Neural progenitor cell (in vitro differentiated cells): ENCODE measurements at regions not wholly inside any gene's neighbourhood (a gene's known extent, or its start where the extent isn't known, plus 50 kb on each side); places are given as distances from the start of the nearest gene placed in this dataset.

ENCODE experiments used
- DNase-seq: peaks from one replicate; pipeline ENCODE4 v3.0.0-alpha.2; 2016; ENCODE audit warnings: low spot score
- H2AFZ ChIP-seq: fragments of 200-600 bp; sonication (generic); replicated peaks from 2 replicates; pipeline ENCODE4 v1.6.1; 2016; ENCODE audit warnings: antibody characterized with exemption
- H3F3A ChIP-seq: fragments of 200-600 bp; sonication (generic); 2 replicates; pipeline ENCODE4 v1.6.1; 2016; ENCODE audit warnings: antibody characterized with exemption, low read depth
- H3K27ac ChIP-seq: fragments of 200-600 bp; sonication (generic); 2 replicates; pipeline ENCODE4 v1.5.1; 2016; ENCODE audit warnings: mild to moderate bottlenecking
- H3K27me3 ChIP-seq: fragments of 200-600 bp; sonication (generic); 2 replicates; pipeline ENCODE4 v1.6.1; 2016; ENCODE audit warnings: mild to moderate bottlenecking, moderate library complexity
- H3K36me3 ChIP-seq: fragments of 200-600 bp; sonication (generic); 2 replicates; pipeline ENCODE4 v1.5.1; 2016
- H3K4me1 ChIP-seq: fragments of 200-600 bp; sonication (generic); 2 replicates; pipeline ENCODE4 v1.6.1; 2016; ENCODE audit warnings: mixed run types
- H3K4me2 ChIP-seq: fragments of 200-600 bp; sonication (generic); 2 replicates; pipeline ENCODE4 v1.6.1; 2016
- H3K4me3 ChIP-seq: fragments of 200-600 bp; sonication (generic); 2 replicates; pipeline ENCODE4 v1.5.1; 2016
- H3K79me2 ChIP-seq: fragments of 200-600 bp; sonication (generic); 2 replicates; pipeline ENCODE4 v1.6.1; 2016; ENCODE audit warnings: low read depth
- H3K9ac ChIP-seq: fragments of 200-600 bp; sonication (generic); 2 replicates; pipeline ENCODE4 v1.6.1; 2016
- H3K9me3 ChIP-seq: fragments of 200-600 bp; sonication (generic); 2 replicates; pipeline ENCODE4 v1.5.1; 2016; ENCODE audit warnings: low read depth
- H4K20me1 ChIP-seq: fragments of 200-600 bp; sonication (generic); 2 replicates; pipeline ENCODE4 v1.6.1; 2016; ENCODE audit warnings: low read depth
- H3K27ac Mint-ChIP-seq: 3 replicates; pipeline ENCODE4 v1.8.0; 2021; ENCODE audit warnings: mixed read lengths
- H3K27me3 Mint-ChIP-seq: 2 replicates; pipeline ENCODE4 v1.8.0; 2022; ENCODE audit warnings: low read depth, mild to moderate bottlenecking, inconsistent platforms, moderate library complexity, mixed read lengths; ENCODE audit not compliant: insufficient read depth
- H3K36me3 Mint-ChIP-seq: 3 replicates; pipeline ENCODE4 v1.8.0; 2021; ENCODE audit warnings: mixed read lengths
- H3K4me1 Mint-ChIP-seq: 3 replicates; pipeline ENCODE4 v1.8.0; 2021; ENCODE audit warnings: mixed read lengths
- H3K4me3 Mint-ChIP-seq: 3 replicates; pipeline ENCODE4 v1.8.0; 2021; ENCODE audit warnings: mild to moderate bottlenecking, moderate library complexity, mixed read lengths
- H3K9me3 Mint-ChIP-seq: 3 replicates; pipeline ENCODE4 v1.8.0; 2020; ENCODE audit warnings: mixed read lengths
- CTCF ChIP-seq: fragments of 200-600 bp; sonication (generic); IDR thresholded peaks from 2 replicates; pipeline ENCODE4 v1.5.1; 2017; ENCODE audit warnings: antibody characterized with exemption, mild to moderate bottlenecking
- EZH2 ChIP-seq: fragments of 200-600 bp; sonication (generic); IDR thresholded peaks from 2 replicates; pipeline ENCODE4 v1.6.1; 2017; ENCODE audit warnings: antibody characterized with exemption, mild to moderate bottlenecking, moderate library complexity
- EZH2phosphoT487 ChIP-seq: fragments of 200-600 bp; sonication (generic); IDR thresholded peaks from 2 replicates; pipeline ENCODE4 v1.6.1; 2017; ENCODE audit warnings: antibody characterized with exemption

- Histone ChIP-seq H3K9me3 (no peaks in the 10 kb centered on the region), H3K4me1 (no peaks in the 10 kb centered on the region), H3K27me3 (no peaks in the 10 kb centered on the region), H3K27ac (no peak overlapping the region), H3F3A (no peaks in the 10 kb centered on the region), H3K79me2 (no peaks in the 10 kb centered on the region), H3K36me3 (no peaks in the 10 kb centered on the region), H3K9ac (no peak overlapping the region), H2AFZ (no peak overlapping the region), H3K4me2 (no peak overlapping the region), H4K20me1 (no peaks in the 10 kb centered on the region), H3K4me3 (no peak overlapping the region)
- TF ChIP-seq CTCF, result no peak
- TF ChIP-seq EZH2phosphoT487, result no peak
- no peak for TF ChIP-seq EZH2
- Mint-ChIP-seq H3K36me3 (no peaks in the 10 kb centered on the region), H3K9me3 (peaks cover 2% of the 10 kb centered on the region), H3K27me3 (peaks cover 7% of the 10 kb centered on the region), H3K27ac (no peak overlapping the region), H3K4me1 (no peaks in the 10 kb centered on the region), H3K4me3 (no peak overlapping the region)
- DNase-seq, result no peak
Observed at GRCh38 chr14:98298481-98299244, 973.3 kb downstream of the BCL11B start.

- Histone ChIP-seq H3K4me3 (no peak overlapping the region), H3K4me2 (no peak overlapping the region), H3K27ac (no peak overlapping the region), H3K79me2 (no peaks in the 10 kb centered on the region), H3K36me3 (no peaks in the 10 kb centered on the region), H3K9me3 (no peaks in the 10 kb centered on the region), H4K20me1 (no peaks in the 10 kb centered on the region), H3K4me1 (no peaks in the 10 kb centered on the region), H3K27me3 (no peaks in the 10 kb centered on the region), H3K9ac (no peak overlapping the region), H2AFZ (no peak overlapping the region), H3F3A (no peaks in the 10 kb centered on the region)
- H3K9me3 Mint-ChIP-seq, result peaks cover 4% of the 10 kb centered on the region
- H3K27me3 Mint-ChIP-seq, result peaks cover 5% of the 10 kb centered on the region
- H3K36me3 Mint-ChIP-seq, result no peaks in the 10 kb centered on the region
- TF ChIP-seq CTCF, result no peak
- no peak for TF ChIP-seq EZH2phosphoT487
- no peak for TF ChIP-seq EZH2
- H3K27ac Mint-ChIP-seq, result no peak overlapping the region
- H3K4me3 Mint-ChIP-seq, result no peak overlapping the region
- no peak for DNase-seq
- no peaks in the 10 kb centered on the region for H3K4me1 Mint-ChIP-seq
Observed at GRCh38 chr14:98301681-98302080, 970.3 kb downstream of the BCL11B start.

GRCh38 chr14:98304574-98304973 is 967.4 kb downstream of the BCL11B start:
- Histone ChIP-seq H3K79me2 (no peaks in the 10 kb centered on the region), H3K4me2 (no peak overlapping the region), H3K27me3 (no peaks in the 10 kb centered on the region), H4K20me1 (no peaks in the 10 kb centered on the region), H3K27ac (no peak overlapping the region), H3K9ac (no peak overlapping the region), H3K4me3 (no peak overlapping the region), H3K9me3 (no peaks in the 10 kb centered on the region), H3K4me1 (no peaks in the 10 kb centered on the region), H3F3A (no peaks in the 10 kb centered on the region), H2AFZ (no peak overlapping the region), H3K36me3 (no peaks in the 10 kb centered on the region)
- H3K36me3 Mint-ChIP-seq, result no peaks in the 10 kb centered on the region
- no peak overlapping the region for H3K27ac Mint-ChIP-seq
- H3K27me3 Mint-ChIP-seq, result no peaks in the 10 kb centered on the region
- H3K4me3 Mint-ChIP-seq, result no peak overlapping the region
- no peaks in the 10 kb centered on the region for H3K4me1 Mint-ChIP-seq
- TF ChIP-seq CTCF (no peak), EZH2 (no peak), EZH2phosphoT487 (no peak)
- H3K9me3 Mint-ChIP-seq, result peaks cover 2% of the 10 kb centered on the region
- no peak for DNase-seq
